GM23338 (cell line): ENCODE measurements at regions not wholly inside any gene's neighbourhood (a gene's known extent, or its start where the extent isn't known, plus 50 kb on each side); places are given as distances from the start of the nearest gene placed in this dataset.

Source experiments
- CREB1 ChIP-seq: fragments of 250-450 bp; sonication (Bioruptor Pico); IDR thresholded peaks from 2 replicates; pipeline ENCODE4 v1.5.0; 2020; ENCODE audit warnings: low read depth, mild to moderate bottlenecking, moderate library complexity
- EZH2phosphoT487 ChIP-seq: fragments of 200-600 bp; sonication (generic); IDR thresholded peaks from one replicate; pipeline ENCODE4 v1.8.1; 2018; ENCODE audit warnings: antibody characterized with exemption; ENCODE audit not compliant: unreplicated experiment
- JUNB ChIP-seq: IDR thresholded peaks from one replicate; pipeline ENCODE4 v1.6.1; 2016; ENCODE audit warnings: antibody characterized with exemption; ENCODE audit not compliant: unreplicated experiment
- NANOG ChIP-seq: IDR thresholded peaks from 2 replicates; pipeline ENCODE4 v1.6.1; 2016; ENCODE audit warnings: antibody characterized with exemption, borderline replicate concordance
- POLR2AphosphoS5 ChIP-seq: IDR thresholded peaks from 2 replicates; pipeline ENCODE4 v1.6.1; 2016; ENCODE audit warnings: antibody characterized with exemption, low read depth
- STAT1 ChIP-seq: IDR thresholded peaks from one replicate; pipeline ENCODE4 v1.6.1; 2016; ENCODE audit warnings: antibody characterized with exemption; ENCODE audit not compliant: unreplicated experiment
- ZNF331 ChIP-seq: fragments of 250-450 bp; sonication (Bioruptor Pico); IDR thresholded peaks from 2 replicates; pipeline ENCODE4 v1.5.0; 2020; ENCODE audit warnings: low read depth, mild to moderate bottlenecking, moderate library complexity
- ZNF462 ChIP-seq: fragments of 250-450 bp; sonication (Bioruptor Pico); IDR thresholded peaks from 2 replicates; pipeline ENCODE4 v1.5.0; 2020; ENCODE audit warnings: mild to moderate bottlenecking, moderate library complexity
- TF ChIP-seq, protein P1 (sequence below): IDR thresholded peaks from one replicate; pipeline ENCODE4 v1.6.1; 2018; ENCODE audit warnings: antibody characterized with exemption; ENCODE audit not compliant: unreplicated experiment

GRCh38 chr3:101100361-101101009 is 107.3 kb upstream of the ABI3BP start (continued):
- TF ChIP-seq, protein P1, sequence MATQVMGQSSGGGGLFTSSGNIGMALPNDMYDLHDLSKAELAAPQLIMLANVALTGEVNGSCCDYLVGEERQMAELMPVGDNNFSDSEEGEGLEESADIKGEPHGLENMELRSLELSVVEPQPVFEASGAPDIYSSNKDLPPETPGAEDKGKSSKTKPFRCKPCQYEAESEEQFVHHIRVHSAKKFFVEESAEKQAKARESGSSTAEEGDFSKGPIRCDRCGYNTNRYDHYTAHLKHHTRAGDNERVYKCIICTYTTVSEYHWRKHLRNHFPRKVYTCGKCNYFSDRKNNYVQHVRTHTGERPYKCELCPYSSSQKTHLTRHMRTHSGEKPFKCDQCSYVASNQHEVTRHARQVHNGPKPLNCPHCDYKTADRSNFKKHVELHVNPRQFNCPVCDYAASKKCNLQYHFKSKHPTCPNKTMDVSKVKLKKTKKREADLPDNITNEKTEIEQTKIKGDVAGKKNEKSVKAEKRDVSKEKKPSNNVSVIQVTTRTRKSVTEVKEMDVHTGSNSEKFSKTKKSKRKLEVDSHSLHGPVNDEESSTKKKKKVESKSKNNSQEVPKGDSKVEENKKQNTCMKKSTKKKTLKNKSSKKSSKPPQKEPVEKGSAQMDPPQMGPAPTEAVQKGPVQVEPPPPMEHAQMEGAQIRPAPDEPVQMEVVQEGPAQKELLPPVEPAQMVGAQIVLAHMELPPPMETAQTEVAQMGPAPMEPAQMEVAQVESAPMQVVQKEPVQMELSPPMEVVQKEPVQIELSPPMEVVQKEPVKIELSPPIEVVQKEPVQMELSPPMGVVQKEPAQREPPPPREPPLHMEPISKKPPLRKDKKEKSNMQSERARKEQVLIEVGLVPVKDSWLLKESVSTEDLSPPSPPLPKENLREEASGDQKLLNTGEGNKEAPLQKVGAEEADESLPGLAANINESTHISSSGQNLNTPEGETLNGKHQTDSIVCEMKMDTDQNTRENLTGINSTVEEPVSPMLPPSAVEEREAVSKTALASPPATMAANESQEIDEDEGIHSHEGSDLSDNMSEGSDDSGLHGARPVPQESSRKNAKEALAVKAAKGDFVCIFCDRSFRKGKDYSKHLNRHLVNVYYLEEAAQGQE = no peak
- TF ChIP-seq EZH2phosphoT487 = no peak
- TF ChIP-seq ZNF462 = no peak
- no peak for TF ChIP-seq STAT1
- TF ChIP-seq CREB1 (CRISPR knock-in tag) = no peak
- no peak for TF ChIP-seq NANOG
- no peak for TF ChIP-seq ZNF331 (CRISPR knock-in tag)
- TF ChIP-seq JUNB = no peak
- TF ChIP-seq POLR2AphosphoS5 = no peak
